D721Med (cell line): ENCODE measurements at regions not wholly inside any gene's neighbourhood (a gene's known extent, or its start where the extent isn't known, plus 50 kb on each side); places are given as distances from the start of the nearest gene placed in this dataset.
A peak's percentile ranks its signal among the peaks of the same experiment; 100 is the strongest.

Experiments used
- DNase-seq: peaks from one replicate; pipeline ENCODE4 v3.0.0; 2011; ENCODE audit warnings: low spot score; ENCODE audit not compliant: insufficient read length
- FAIRE-seq: peaks from 2 replicates; lab custom pipeline; 2011; peaks lifted over from hg19 to GRCh38; lab: Jason Lieb, UNC
- TF ChIP-seq, protein P1 (sequence below): IDR thresholded peaks from 2 replicates; pipeline ENCODE4 v1.5.1; 2012; ENCODE audit warnings: mild to moderate bottlenecking, control low read depth; ENCODE audit not compliant: insufficient read depth; ENCODE audit errors: missing control alignments

DNA sequence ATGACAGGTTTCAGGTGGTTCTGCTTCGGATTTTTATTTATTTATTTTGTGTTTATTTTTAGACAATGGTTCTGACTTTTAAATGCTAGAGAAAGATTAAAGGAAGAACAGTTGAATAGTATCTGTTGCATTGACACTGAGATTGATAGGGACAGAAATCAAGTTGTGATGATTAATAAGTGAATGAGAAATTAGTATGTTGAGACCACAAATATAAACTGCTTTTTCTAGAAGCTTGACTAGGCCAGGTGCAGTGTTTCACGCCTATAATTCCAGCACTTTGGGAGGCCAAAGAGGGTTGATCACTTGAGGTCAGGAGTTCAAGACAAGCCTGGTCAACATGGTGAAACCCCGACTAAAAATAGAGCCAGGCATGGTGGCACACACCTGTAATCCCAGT is 65.1 kb upstream of the TNRC6B start:
- DNase-seq = no peak
- TF ChIP-seq, protein P1, sequence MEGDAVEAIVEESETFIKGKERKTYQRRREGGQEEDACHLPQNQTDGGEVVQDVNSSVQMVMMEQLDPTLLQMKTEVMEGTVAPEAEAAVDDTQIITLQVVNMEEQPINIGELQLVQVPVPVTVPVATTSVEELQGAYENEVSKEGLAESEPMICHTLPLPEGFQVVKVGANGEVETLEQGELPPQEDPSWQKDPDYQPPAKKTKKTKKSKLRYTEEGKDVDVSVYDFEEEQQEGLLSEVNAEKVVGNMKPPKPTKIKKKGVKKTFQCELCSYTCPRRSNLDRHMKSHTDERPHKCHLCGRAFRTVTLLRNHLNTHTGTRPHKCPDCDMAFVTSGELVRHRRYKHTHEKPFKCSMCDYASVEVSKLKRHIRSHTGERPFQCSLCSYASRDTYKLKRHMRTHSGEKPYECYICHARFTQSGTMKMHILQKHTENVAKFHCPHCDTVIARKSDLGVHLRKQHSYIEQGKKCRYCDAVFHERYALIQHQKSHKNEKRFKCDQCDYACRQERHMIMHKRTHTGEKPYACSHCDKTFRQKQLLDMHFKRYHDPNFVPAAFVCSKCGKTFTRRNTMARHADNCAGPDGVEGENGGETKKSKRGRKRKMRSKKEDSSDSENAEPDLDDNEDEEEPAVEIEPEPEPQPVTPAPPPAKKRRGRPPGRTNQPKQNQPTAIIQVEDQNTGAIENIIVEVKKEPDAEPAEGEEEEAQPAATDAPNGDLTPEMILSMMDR = no peak
- no peak for FAIRE-seq

DNA sequence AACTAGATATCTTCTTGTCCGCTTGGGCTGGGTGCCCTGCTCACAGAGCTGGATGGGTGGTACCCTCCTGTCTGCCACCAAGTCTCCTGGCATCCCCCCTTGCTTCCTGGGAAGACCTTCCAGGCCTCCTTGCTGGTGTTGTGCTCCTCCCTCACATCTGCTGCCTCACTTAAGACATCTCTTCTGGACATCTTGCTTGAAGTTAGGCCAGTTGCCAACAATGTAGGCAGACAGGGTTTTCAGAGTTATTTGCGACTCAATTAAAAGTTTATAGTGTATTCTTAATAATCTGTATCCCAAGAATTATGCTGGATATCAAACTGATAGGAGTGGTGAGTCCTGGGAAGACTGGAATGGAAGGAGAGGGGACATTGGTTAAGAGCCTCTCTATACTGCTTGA is 64.0 kb upstream of the TNRC6B start:
- no peak for FAIRE-seq
- DNase-seq = no peak
- TF ChIP-seq, protein P1 = no peak

DNA sequence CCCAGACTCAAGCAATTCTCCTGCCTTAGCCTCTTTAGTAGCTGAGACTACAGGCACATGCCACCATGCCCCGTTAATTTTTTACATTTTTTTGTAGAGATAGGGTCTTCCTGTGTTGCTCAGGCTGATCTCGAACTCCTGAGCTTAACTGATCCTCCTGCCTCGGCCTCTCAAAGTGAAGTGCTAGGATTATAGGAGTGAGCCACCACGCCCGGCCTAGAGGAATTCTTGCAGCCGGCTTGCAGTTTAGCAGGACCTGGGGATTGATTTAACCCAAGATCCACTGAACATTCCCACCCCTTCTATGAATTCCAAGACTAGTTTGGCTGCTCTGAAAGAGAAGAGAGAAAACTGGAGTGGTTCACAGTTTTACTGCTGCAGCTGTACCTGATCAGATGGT is 63.3 kb upstream of the TNRC6B start:
- no peak for FAIRE-seq
- no peak for DNase-seq
- TF ChIP-seq, protein P1 = no peak

DNA sequence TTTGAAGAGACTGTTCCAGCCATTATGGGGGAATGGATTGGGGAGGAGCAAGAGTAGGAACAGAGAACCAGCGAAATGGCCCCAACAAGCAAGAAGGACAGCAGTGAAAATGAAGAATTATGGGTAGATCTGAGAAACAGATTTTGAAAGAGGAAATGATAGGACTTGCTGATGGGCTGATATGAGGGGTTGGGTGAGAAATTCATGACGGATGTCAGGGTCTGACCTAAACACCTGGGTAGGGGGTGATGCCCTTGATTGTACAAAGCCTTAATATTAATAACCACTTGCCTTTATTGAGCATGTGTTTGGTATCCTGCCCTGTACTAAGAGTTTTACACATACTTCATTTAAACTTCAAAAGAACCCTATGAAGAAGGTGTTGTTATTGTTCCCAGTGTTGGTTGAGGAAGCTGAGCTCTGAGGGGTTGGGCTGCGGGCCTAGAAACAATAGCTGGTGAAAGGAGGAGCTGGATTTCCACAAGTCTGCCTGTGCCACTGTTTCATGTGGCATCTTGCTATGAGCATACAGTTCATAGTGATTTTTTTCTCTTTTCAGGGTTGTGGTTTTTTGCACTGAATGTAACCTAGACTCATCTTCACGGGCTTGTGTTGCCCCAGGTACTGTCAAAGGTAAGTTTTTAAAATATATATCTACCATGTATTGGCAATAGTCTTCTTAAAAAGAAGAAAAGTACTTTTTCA is 61.1 kb upstream of the TNRC6B start:
- TF ChIP-seq, protein P1 = no peak
- FAIRE-seq (no peak), DNase-seq (no peak)

DNA sequence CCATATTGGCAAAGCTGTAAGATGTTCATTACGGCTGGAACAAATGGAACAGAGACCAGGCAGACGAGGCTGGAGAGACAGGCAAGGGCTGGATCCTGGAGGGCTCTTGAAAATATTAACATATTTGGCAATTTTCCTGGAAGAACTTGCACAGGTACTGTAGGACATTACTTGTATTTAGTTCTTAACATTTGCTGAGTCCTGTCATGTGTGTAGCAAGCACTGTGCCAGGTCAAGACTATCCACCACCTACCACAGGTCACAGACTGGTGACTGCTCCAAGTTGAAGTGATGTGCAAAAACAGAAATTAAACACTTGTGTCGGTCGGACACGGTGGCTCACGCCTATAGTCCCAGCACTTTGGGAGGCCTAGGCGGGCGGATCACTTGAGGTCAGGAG is 58.7 kb upstream of the TNRC6B start:
- TF ChIP-seq, protein P1 = no peak
- no peak for FAIRE-seq
- DNase-seq = no peak

DNA sequence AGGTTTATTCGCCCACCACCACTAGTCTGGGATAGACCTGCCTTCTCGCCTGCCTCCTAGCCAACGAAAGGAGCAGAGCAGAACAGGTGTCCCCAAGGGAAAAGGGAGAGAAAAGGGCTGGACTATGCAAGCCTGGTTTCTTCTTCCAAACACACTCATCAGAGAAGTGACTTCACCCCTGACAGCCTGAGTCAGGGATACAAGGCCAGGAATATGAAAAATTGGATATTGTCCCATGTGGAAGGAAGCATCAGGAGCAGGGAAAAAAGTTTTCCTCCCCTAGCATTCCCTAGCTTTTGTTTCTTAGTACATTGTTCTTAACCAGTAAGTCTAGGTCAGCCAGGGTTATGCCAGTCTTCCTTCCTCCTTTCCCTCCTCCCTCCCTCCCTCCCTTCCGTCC is 56.9 kb upstream of the TNRC6B start:
- TF ChIP-seq, protein P1 = no peak
- FAIRE-seq = no peak
- no peak for DNase-seq

DNA sequence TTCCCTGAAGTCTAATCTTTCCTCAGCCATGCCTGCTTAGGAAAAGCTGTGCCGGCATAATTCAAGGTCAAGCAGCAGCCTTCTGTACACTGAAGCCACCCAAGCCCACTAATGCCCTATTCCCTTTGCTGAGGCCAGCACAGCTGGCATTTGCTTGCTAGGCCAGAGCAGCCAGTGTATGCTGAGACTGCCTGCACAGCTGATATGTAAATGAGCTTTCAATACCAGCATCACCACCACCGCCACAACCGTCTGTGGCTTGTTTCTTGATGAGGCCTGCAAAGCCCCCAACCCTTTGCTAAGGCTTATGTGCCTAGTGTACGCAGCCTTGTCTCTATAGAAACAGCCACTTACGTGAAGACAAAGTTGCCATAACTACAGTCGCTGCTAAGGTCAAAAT is 56.3 kb upstream of the TNRC6B start:
- TF ChIP-seq, protein P1 = no peak
- FAIRE-seq (no peak), DNase-seq (peak; percentile 19)
